ENCODE measurements at regions not wholly inside any gene's neighbourhood (a gene's known extent, or its start where the extent isn't known, plus 50 kb on each side); places are given as distances from the start of the nearest gene placed in this dataset.

DNA sequence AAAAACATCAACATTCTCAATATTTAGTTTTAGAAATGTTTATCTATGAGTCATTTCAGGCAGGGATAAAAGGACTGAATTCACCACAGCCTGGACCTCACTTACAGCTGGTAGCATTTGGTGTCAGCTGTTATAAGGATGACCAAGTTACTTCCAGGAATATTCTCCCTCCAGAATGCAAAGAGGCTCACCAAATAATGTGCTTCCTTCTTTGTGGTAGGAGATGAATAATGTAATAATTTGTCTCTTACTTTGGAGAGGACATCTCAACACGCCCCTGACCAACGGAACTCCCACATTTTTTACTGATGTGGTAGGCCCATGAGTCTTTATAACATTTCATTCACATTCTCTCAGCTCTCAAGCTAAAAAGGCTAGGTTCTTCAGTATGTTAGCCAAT, 825.9 kb upstream of the GRAMD2B start:
- 100% methylated on average over 2 of the region's 2 CpGs for WGBS (ENCODE audit: insufficient coverage)
- H3K36me3 Mint-ChIP-seq, result no peaks in the 10 kb centered on the region
- no peaks in the 10 kb centered on the region for H3K4me1 ChIP-seq (ENCODE audit: control insufficient read depth, insufficient read depth, low read length)
- DNase-seq (no peak), ATAC-seq (no peak)
- intact Hi-C loops (cut with micrococcal nuclease), result no loop called here
- no peaks in the 10 kb centered on the region for H3K9me3 ChIP-seq (ENCODE audit: control insufficient read depth, insufficient read depth, low read length)
- no peak overlapping the region for H3K4me3 Mint-ChIP-seq
- no peaks in the 10 kb centered on the region for H3K4me1 Mint-ChIP-seq
- H3K9me3 Mint-ChIP-seq, result peaks cover 4% of the 10 kb centered on the region in 2 donors
- H3K27ac Mint-ChIP-seq, result no peak overlapping the region
- no peaks in the 10 kb centered on the region for H3K27me3 Mint-ChIP-seq (ENCODE audit: low read depth in 2 of 2)
- TF ChIP-seq, protein P1, sequence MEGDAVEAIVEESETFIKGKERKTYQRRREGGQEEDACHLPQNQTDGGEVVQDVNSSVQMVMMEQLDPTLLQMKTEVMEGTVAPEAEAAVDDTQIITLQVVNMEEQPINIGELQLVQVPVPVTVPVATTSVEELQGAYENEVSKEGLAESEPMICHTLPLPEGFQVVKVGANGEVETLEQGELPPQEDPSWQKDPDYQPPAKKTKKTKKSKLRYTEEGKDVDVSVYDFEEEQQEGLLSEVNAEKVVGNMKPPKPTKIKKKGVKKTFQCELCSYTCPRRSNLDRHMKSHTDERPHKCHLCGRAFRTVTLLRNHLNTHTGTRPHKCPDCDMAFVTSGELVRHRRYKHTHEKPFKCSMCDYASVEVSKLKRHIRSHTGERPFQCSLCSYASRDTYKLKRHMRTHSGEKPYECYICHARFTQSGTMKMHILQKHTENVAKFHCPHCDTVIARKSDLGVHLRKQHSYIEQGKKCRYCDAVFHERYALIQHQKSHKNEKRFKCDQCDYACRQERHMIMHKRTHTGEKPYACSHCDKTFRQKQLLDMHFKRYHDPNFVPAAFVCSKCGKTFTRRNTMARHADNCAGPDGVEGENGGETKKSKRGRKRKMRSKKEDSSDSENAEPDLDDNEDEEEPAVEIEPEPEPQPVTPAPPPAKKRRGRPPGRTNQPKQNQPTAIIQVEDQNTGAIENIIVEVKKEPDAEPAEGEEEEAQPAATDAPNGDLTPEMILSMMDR (IDR thresholded peaks at IDR 0.05), result no peak
- H3K27ac ChIP-seq (ENCODE audit: low read length), result no peak overlapping the region
- no peak overlapping the region for H3K4me3 ChIP-seq (ENCODE audit: low read length)
- H3K27me3 ChIP-seq (ENCODE audit: control insufficient read depth, insufficient read depth, low read length), result no peaks in the 10 kb centered on the region
- no peaks in the 10 kb centered on the region for H3K36me3 ChIP-seq (ENCODE audit: control insufficient read depth, insufficient read depth, low read length)

DNA sequence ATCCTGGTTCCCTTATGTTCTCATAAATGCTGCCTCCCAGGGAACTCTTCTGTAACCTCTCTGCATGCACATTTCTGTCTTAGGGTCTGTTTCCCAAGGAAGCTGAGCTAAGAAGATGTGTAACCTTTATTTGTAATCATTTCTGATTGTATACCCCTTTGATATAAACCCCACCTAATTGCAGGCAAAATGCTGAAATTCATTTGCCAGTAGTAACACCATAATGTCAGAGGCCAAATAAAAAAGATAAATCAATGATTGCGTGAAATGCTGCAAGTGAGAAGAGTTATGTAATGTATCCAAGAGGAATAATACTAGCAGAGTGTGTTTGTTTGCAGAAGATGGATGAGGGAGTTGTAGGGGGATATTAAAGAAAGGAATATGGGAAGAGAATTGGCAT, 822.6 kb upstream of the GRAMD2B start:
- H3K9me3 Mint-ChIP-seq, result peaks cover 3 to 4% of the 10 kb centered on the region in 2 donors
- no peaks in the 10 kb centered on the region for H3K9me3 ChIP-seq (ENCODE audit: control insufficient read depth, insufficient read depth, low read length)
- no peaks in the 10 kb centered on the region for H3K4me1 Mint-ChIP-seq
- H3K27ac ChIP-seq (ENCODE audit: low read length), result no peak overlapping the region
- ATAC-seq (no peak), DNase-seq (no peak)
- H3K27me3 ChIP-seq (ENCODE audit: control insufficient read depth, insufficient read depth, low read length), result no peaks in the 10 kb centered on the region
- 96% methylated on average over 1 of the region's 1 CpG for WGBS (ENCODE audit: insufficient coverage)
- no peak overlapping the region for H3K27ac Mint-ChIP-seq
- H3K36me3 ChIP-seq (ENCODE audit: control insufficient read depth, insufficient read depth, low read length), result no peaks in the 10 kb centered on the region
- no peaks in the 10 kb centered on the region for H3K36me3 Mint-ChIP-seq
- TF ChIP-seq, protein P1 (IDR thresholded peaks at IDR 0.05), result no peak
- H3K4me3 ChIP-seq (ENCODE audit: low read length), result no peak overlapping the region
- intact Hi-C loops (cut with micrococcal nuclease), result no loop called here
- no peak overlapping the region for H3K4me3 Mint-ChIP-seq
- no peaks in the 10 kb centered on the region for H3K27me3 Mint-ChIP-seq (ENCODE audit: low read depth in 2 of 2)
- H3K4me1 ChIP-seq (ENCODE audit: control insufficient read depth, insufficient read depth, low read length), result no peaks in the 10 kb centered on the region

DNA sequence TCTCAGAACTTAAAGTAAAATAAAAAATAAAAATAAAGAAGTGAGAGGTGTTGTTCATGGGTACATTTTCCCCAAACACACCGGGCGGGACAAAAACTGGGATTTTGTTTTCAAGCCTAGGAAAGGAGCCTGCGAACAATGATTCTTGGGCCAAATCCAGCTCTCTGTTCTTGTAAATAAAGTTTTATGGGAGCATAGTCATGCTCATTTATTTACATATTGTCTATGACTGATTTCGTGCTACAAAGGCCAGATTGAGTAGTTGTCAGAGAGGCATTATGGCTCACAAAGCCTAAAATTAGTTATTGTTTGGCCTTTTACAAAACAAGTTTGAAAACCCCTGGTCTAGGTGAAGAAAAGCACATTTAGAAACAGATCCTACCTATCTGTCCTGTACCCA, 821.0 kb upstream of the GRAMD2B start:
- Mint-ChIP-seq H3K9me3 (peaks cover 3 to 4% of the 10 kb centered on the region in 2 donors), H3K27me3 (ENCODE audit: low read depth in 2 of 2) (no peaks in the 10 kb centered on the region), H3K27ac (no peak overlapping the region), H3K4me1 (no peaks in the 10 kb centered on the region), H3K4me3 (no peak overlapping the region), H3K36me3 (no peaks in the 10 kb centered on the region)
- Histone ChIP-seq H3K36me3 (ENCODE audit: control insufficient read depth, insufficient read depth, low read length) (no peaks in the 10 kb centered on the region), H3K4me1 (ENCODE audit: control insufficient read depth, insufficient read depth, low read length) (no peaks in the 10 kb centered on the region), H3K4me3 (ENCODE audit: low read length) (no peak overlapping the region), H3K9me3 (ENCODE audit: control insufficient read depth, insufficient read depth, low read length) (no peaks in the 10 kb centered on the region), H3K27me3 (ENCODE audit: control insufficient read depth, insufficient read depth, low read length) (no peaks in the 10 kb centered on the region), H3K27ac (ENCODE audit: low read length) (no peak overlapping the region)
- ATAC-seq, result no peak
- no peak for DNase-seq
- 95% methylated on average over 4 of the region's 4 CpGs for WGBS (ENCODE audit: insufficient coverage)
- intact Hi-C loops (cut with micrococcal nuclease), result no loop called here
- TF ChIP-seq, protein P1 (IDR thresholded peaks at IDR 0.05), result no peak

DNA sequence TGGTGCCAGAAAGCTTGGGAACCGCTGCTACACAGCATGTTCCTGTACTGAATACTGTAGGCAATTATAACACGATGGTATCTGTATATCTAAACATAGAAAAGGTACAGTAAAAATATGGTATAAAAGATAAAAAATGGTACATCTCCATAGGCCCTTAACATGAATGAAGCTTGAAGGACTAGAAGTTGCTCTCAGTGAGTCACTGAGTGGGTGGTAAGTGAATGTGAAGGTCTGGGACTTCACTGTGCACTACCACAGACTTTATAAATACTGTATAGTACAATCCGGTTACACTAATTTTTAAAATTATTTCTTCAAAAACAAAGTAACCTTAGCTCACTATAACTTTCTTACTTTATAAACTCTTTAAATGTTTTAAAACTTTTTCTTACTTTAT, 819.9 kb upstream of the GRAMD2B start:
- no peak for DNase-seq
- H3K36me3 ChIP-seq (ENCODE audit: control insufficient read depth, insufficient read depth, low read length), result no peaks in the 10 kb centered on the region
- Mint-ChIP-seq H3K27ac (no peak overlapping the region), H3K9me3 (peaks cover 3 to 4% of the 10 kb centered on the region in 2 donors), H3K4me1 (no peaks in the 10 kb centered on the region), H3K4me3 (no peak overlapping the region), H3K36me3 (no peaks in the 10 kb centered on the region), H3K27me3 (ENCODE audit: low read depth in 2 of 2) (no peaks in the 10 kb centered on the region)
- no peak overlapping the region for H3K27ac ChIP-seq (ENCODE audit: low read length)
- WGBS (ENCODE audit: insufficient coverage), result 95% methylated on average over 3 of the region's 3 CpGs
- H3K4me1 ChIP-seq (ENCODE audit: control insufficient read depth, insufficient read depth, low read length), result no peaks in the 10 kb centered on the region
- TF ChIP-seq, protein P1 (IDR thresholded peaks at IDR 0.05), result no peak
- H3K9me3 ChIP-seq (ENCODE audit: control insufficient read depth, insufficient read depth, low read length), result no peaks in the 10 kb centered on the region
- ATAC-seq, result no peak
- H3K27me3 ChIP-seq (ENCODE audit: control insufficient read depth, insufficient read depth, low read length), result no peaks in the 10 kb centered on the region
- intact Hi-C loops (cut with micrococcal nuclease), result no loop called here
- H3K4me3 ChIP-seq (ENCODE audit: low read length), result no peak overlapping the region

All from natural killer cell (primary cell).